SK-N-SH (cell line): ENCODE measurements at regions not wholly inside any gene's neighbourhood (a gene's known extent, or its start where the extent isn't known, plus 50 kb on each side); places are given as distances from the start of the nearest gene placed in this dataset.

Experiments used
- CTCF ChIA-PET: fragments of 300-600, 350-600 bp; formaldehyde crosslinking; extraction: SDS; loops from one replicate; lab custom pipeline; 2021; lab: Yijun Ruan, JAX
- POLR2A ChIA-PET: fragments of 350-600 bp; sonication (Branson Sonifier 250); formaldehyde crosslinking; extraction: SDS; loops from one replicate; lab custom pipeline; 2020; ENCODE audit warnings: antibody characterized with exemption, inconsistent platforms; lab: Yijun Ruan, JAX
- DNase-seq: peaks from one replicate; pipeline ENCODE4 v3.0.0; 2012
- H2AFZ ChIP-seq: fragments of 200-600 bp; sonication (generic); 2 replicates; pipeline ENCODE4 v1.8.1; 2016; ENCODE audit warnings: antibody characterized with exemption, mild to moderate bottlenecking, low read depth
- H3F3A ChIP-seq: fragments of 200-600 bp; sonication (generic); replicated peaks from 2 replicates; pipeline ENCODE3; 2016; ENCODE audit warnings: antibody characterized with exemption, mild to moderate bottlenecking; ENCODE audit not compliant: insufficient read depth
- H3K27ac ChIP-seq, 2 experiments: fragments of 200-500 bp in 1 of 2; fragments of 200-600 bp in 1 of 2; sonication (Bioruptor generic) in 1 of 2; sonication (generic), shearing (Covaris generic) in 1 of 2; 2 replicates each; pipeline versions ENCODE4 v1.5.1 to v1.6.1; 2014 to 2016; ENCODE audit warnings: low read depth in 2 of 2, inconsistent platforms in 1 of 2, low read length in 1 of 2, mild to moderate bottlenecking in 1 of 2, mixed read lengths in 1 of 2
- H3K27me3 ChIP-seq: fragments of 200-600 bp; sonication (generic), shearing (Covaris generic); 2 replicates; pipeline ENCODE4 v1.6.1; 2016; ENCODE audit warnings: mixed run types; ENCODE audit not compliant: insufficient read depth
- H3K36me3 ChIP-seq, 2 experiments: fragments of 200-500 bp in 1 of 2; fragments of 200-600 bp in 1 of 2; sonication (Bioruptor generic) in 1 of 2; sonication (generic) in 1 of 2; replicated peaks in 1 of 2; 2 replicates each; pipeline versions ENCODE3 to v1.5.1; 2014 to 2016; ENCODE audit warnings: low read length in 1 of 2, mild to moderate bottlenecking in 1 of 2; ENCODE audit not compliant: insufficient read depth in 2 of 2, control insufficient read depth in 1 of 2
- H3K4me1 ChIP-seq, 2 experiments: fragments of 200-500 bp in 1 of 2; fragments of 200-600 bp in 1 of 2; sonication (Bioruptor generic) in 1 of 2; sonication (generic), shearing (Covaris generic) in 1 of 2; 2 replicates each; pipeline versions ENCODE4 v1.5.1 to v1.6.1; 2014 to 2016; ENCODE audit warnings: low read depth in 1 of 2, low read length in 1 of 2, mixed run types in 1 of 2; ENCODE audit not compliant: insufficient read depth in 2 of 2, control insufficient read depth in 1 of 2
- H3K4me2 ChIP-seq: fragments of 200-600 bp; sonication (generic), shearing (Covaris generic); 2 replicates; pipeline ENCODE4 v1.6.1; 2017; ENCODE audit warnings: mixed run types
- H3K4me3 ChIP-seq, 2 experiments: fragments of 200-500 bp in 1 of 2; fragments of 200-600 bp in 1 of 2; sonication (Bioruptor generic) in 1 of 2; sonication (generic), shearing (Covaris generic) in 1 of 2; 2 replicates each; pipeline versions ENCODE4 v1.5.1 to v1.8.1; 2014 to 2016; ENCODE audit warnings: low read depth in 2 of 2, inconsistent platforms in 1 of 2, low read length in 1 of 2, mild to moderate bottlenecking in 1 of 2, mixed read lengths in 1 of 2, moderate library complexity in 1 of 2
- H3K79me2 ChIP-seq: fragments of 200-600 bp; sonication (generic); 2 replicates; pipeline ENCODE4 v1.8.1; 2017; ENCODE audit warnings: mild to moderate bottlenecking; ENCODE audit not compliant: insufficient read depth
- H3K9ac ChIP-seq: fragments of 200-600 bp; sonication (generic); 2 replicates; pipeline ENCODE4 v1.6.1; 2017; ENCODE audit warnings: mixed run types
- H3K9me2 ChIP-seq: fragments of 200-600 bp; sonication (generic); 2 replicates; pipeline ENCODE4 v1.6.1; 2017; ENCODE audit warnings: mixed run types
- H3K9me3 ChIP-seq: fragments of 200-600 bp; sonication (generic); 2 replicates; pipeline ENCODE4 v1.6.1; 2017; ENCODE audit warnings: mixed run types, mild to moderate bottlenecking, moderate library complexity
- H4K20me1 ChIP-seq: fragments of 200-600 bp; sonication (generic); 2 replicates; pipeline ENCODE4 v1.6.1; 2017; ENCODE audit warnings: mild to moderate bottlenecking, mixed run types; ENCODE audit not compliant: insufficient read depth
- CHD2 ChIP-seq: fragments of 150-350 bp; IDR thresholded peaks from 2 replicates; pipeline ENCODE4 v1.6.1; 2018; ENCODE audit warnings: low read length; ENCODE audit not compliant: partially characterized antibody
- EP300 ChIP-seq, 2 experiments: IDR thresholded peaks; 2 replicates each; pipeline versions ENCODE4 v1.4.0 to v1.6.1; 2012; ENCODE audit warnings: borderline replicate concordance in 1 of 2, low read depth in 1 of 2, low read length in 1 of 2
- EZH2phosphoT487 ChIP-seq: fragments of 200-600 bp; sonication (generic); IDR thresholded peaks from 2 replicates; pipeline ENCODE4 v1.6.1; 2017; ENCODE audit warnings: low read depth, mixed run types, mild to moderate bottlenecking, antibody characterized with exemption, moderate library complexity, borderline replicate concordance
- FOXJ3 ChIP-seq: sonication (generic); formaldehyde crosslinking; IDR thresholded peaks from 2 replicates; pipeline ENCODE4 v1.5.1; 2020; ENCODE audit warnings: mild to moderate bottlenecking, missing genetic modification reagents
- GATA2 ChIP-seq: sonication (generic); formaldehyde crosslinking; IDR thresholded peaks from 2 replicates; pipeline ENCODE4 v1.5.0; 2020; ENCODE audit warnings: mild to moderate bottlenecking, missing genetic modification reagents
- MAX ChIP-seq: IDR thresholded peaks from 2 replicates; pipeline ENCODE4 v1.4.0; 2012; ENCODE audit warnings: low read depth
- MXI1 ChIP-seq: IDR thresholded peaks from 2 replicates; pipeline ENCODE4 v1.6.1; 2012; ENCODE audit warnings: mild to moderate bottlenecking, low read depth, low read length, improper control_type of control experiment
- NFIC ChIP-seq: IDR thresholded peaks from 2 replicates; pipeline ENCODE4 v1.4.0; 2012; ENCODE audit warnings: borderline replicate concordance
- PBX3 ChIP-seq: IDR thresholded peaks from 2 replicates; pipeline ENCODE4; 2012
- POLR2AphosphoS5 ChIP-seq: IDR thresholded peaks from 2 replicates; pipeline ENCODE4 v1.6.1; 2012; ENCODE audit warnings: low read depth, low read length
- RAD21 ChIP-seq: IDR thresholded peaks from 2 replicates; pipeline ENCODE4 v1.6.1; 2012; ENCODE audit warnings: mild to moderate bottlenecking, low read length
- RCOR1 ChIP-seq: fragments of 150-350 bp; IDR thresholded peaks from 2 replicates; pipeline ENCODE4 v1.6.1; 2017; ENCODE audit warnings: antibody characterized with exemption, low read length
- SIN3A ChIP-seq: IDR thresholded peaks from 2 replicates; pipeline ENCODE4 v1.6.1; 2012; ENCODE audit warnings: low read depth, mild to moderate bottlenecking, low read length, moderate library complexity, borderline replicate concordance
- SMC3 ChIP-seq: IDR thresholded peaks from 2 replicates; pipeline ENCODE4 v1.6.1; 2012; ENCODE audit warnings: low read depth, low read length, improper control_type of control experiment
- TAF1 ChIP-seq: IDR thresholded peaks from 2 replicates; pipeline ENCODE4 v1.6.1; 2012; ENCODE audit warnings: low read depth, mild to moderate bottlenecking, low read length, moderate library complexity, borderline replicate concordance
- TCF12 ChIP-seq: IDR thresholded peaks from 2 replicates; pipeline ENCODE4 v1.4.0; 2012
- TEAD4 ChIP-seq: IDR thresholded peaks from 2 replicates; pipeline ENCODE4 v1.4.0; 2012; ENCODE audit warnings: mild to moderate bottlenecking, borderline replicate concordance; ENCODE audit not compliant: insufficient read depth
- USF1 ChIP-seq: IDR thresholded peaks from 2 replicates; pipeline ENCODE4 v1.4.0; 2012; ENCODE audit warnings: low read depth, borderline replicate concordance
- USF2 ChIP-seq: fragments of 150-350 bp; IDR thresholded peaks from 2 replicates; pipeline ENCODE4 v1.6.1; 2017; ENCODE audit warnings: antibody characterized with exemption, low read length, low read depth, borderline replicate concordance
- YY1 ChIP-seq: IDR thresholded peaks from 2 replicates; pipeline ENCODE4 v1.4.0; 2012; ENCODE audit warnings: low read depth, mild to moderate bottlenecking
- ZBTB33 ChIP-seq: IDR thresholded peaks from 2 replicates; pipeline ENCODE4 v1.4.0; 2012; ENCODE audit warnings: low read depth, borderline replicate concordance
- WGBS: methylation state at CpG from one replicate; pipeline ENCODE4 v1.1.6; 2017; ENCODE audit warnings: low lambda C conversion rate; 5-methylcytosine and 5-hydroxymethylcytosine counted together

GRCh38 chr5:125199968-125200865, 453.8 kb upstream of the ZNF608 start:
- Histone ChIP-seq H2AFZ (peak overlapping the region; percentile 82), H3K9me3 (no peaks in the 10 kb centered on the region), H3F3A (peaks cover 8% of the 10 kb centered on the region), H3K4me2 (peak overlapping the region; percentile 61), H3K9me2 (no peaks in the 10 kb centered on the region), H3K36me3 (no peaks in the 10 kb centered on the region), H3K4me1 (peaks cover 11 to 48% of the 10 kb centered on the region in 2 experiments), H3K4me3 (peak overlapping the region; percentile 37), H4K20me1 (no peaks in the 10 kb centered on the region), H3K27me3 (no peaks in the 10 kb centered on the region), H3K27ac (peak overlapping the region in 1 of 2 experiments; percentile 80; a peak in 2 of 4 replicates), H3K9ac (no peak overlapping the region), H3K79me2 (no peaks in the 10 kb centered on the region)
- peak; percentile 44 for DNase-seq
- CTCF ChIA-PET = interaction anchor here (1.1 to 1.9 kb wide), 5 partner anchors 13 to 1153 kb away, joined by 3 to 6 read pairs (median 4); no protein-coding TSS in a partner anchor
- TF ChIP-seq FOXJ3 (CRISPR knock-in tag) (peak; percentile 72), EZH2phosphoT487 (no peak), YY1 (no peak), NFIC (no peak), EP300 (IDR thresholded peaks at IDR 0.05; ENCODE audit: borderline replicate concordance in 1 of 2, low read depth in 1 of 2, low read length in 1 of 2) (peak in 1 of 2 experiments; percentile 81; a peak in 2 of 4 replicates), RCOR1 (peak; percentile 81; the same call in 1 of the 2 replicates), MAX (no peak), GATA2 (CRISPR knock-in tag) (peak; percentile 95), SMC3 (peak; percentile 3; the same call in 1 of the 2 replicates), TEAD4 (no peak), CHD2 (peak; percentile 75), MXI1 (peak; percentile 35; the same call in 1 of the 2 replicates), ZBTB33 (no peak), TAF1 (no peak), RAD21 (peak; percentile 54), POLR2AphosphoS5 (no peak), PBX3 (no peak), TCF12 (0 out of 2 replicates have a peak, but pooled peaks have one; percentile 24), SIN3A (no peak), USF2 (no peak), USF1 (no peak)
- WGBS = 26% methylated on average over 14 of the region's 17 CpGs
- POLR2A ChIA-PET = interaction anchor here (0.8 to 3.3 kb wide), 9 partner anchors 9 to 461 kb away, joined by 3 to 14 read pairs (median 4); no protein-coding TSS in a partner anchor
